H1 (cell line): ENCODE measurements at regions not wholly inside any gene's neighbourhood (a gene's known extent, or its start where the extent isn't known, plus 50 kb on each side); places are given as distances from the start of the nearest gene placed in this dataset.

Experiments used
- BRCA1 ChIP-seq: IDR thresholded peaks from 2 replicates; pipeline ENCODE4 v1.6.1; 2012; ENCODE audit warnings: low read depth, low read length, improper control_type of control experiment
- CBX8 ChIP-seq: fragments of 300-800, 300-1000 bp; sonication (generic); IDR thresholded peaks from 2 replicates; pipeline ENCODE4 v1.7.1; 2016; ENCODE audit warnings: low read depth, low read length, borderline replicate concordance
- EZH2 ChIP-seq: fragments of 200-600 bp; sonication (generic); IDR thresholded peaks from 2 replicates; pipeline ENCODE4 v1.7.1; 2012; ENCODE audit warnings: low read depth, mild to moderate bottlenecking, moderate library complexity, low read length, inconsistent platforms; ENCODE audit not compliant: severe bottlenecking
- POLR2A ChIP-seq, 2 experiments: IDR thresholded peaks; 1 replicate in 1 of 2; 2 replicates in 1 of 2; pipeline ENCODE4 v1.6.1; 2011; ENCODE audit warnings: low read depth in 2 of 2, low read length in 2 of 2, mild to moderate bottlenecking in 2 of 2; ENCODE audit errors: control extremely low read depth in 1 of 2
- SP4 ChIP-seq: IDR thresholded peaks from 2 replicates; pipeline ENCODE4 v1.6.1; 2012; ENCODE audit warnings: low read length, inconsistent platforms
- TF ChIP-seq, protein P1 (sequence below): fragments of 300-600 bp; sonication (generic); IDR thresholded peaks from 2 replicates; pipeline ENCODE4 v1.7.1; 2012; ENCODE audit warnings: low read length, moderate library complexity, mild to moderate bottlenecking, inconsistent platforms; ENCODE audit not compliant: insufficient replicate concordance
- TF ChIP-seq, protein P2 (sequence below): IDR thresholded peaks from 2 replicates; pipeline ENCODE4 v1.6.1; 2012; ENCODE audit warnings: inconsistent platforms
- TF ChIP-seq, protein P3 (sequence below): IDR thresholded peaks from 2 replicates; pipeline ENCODE4 v1.6.1; 2011; ENCODE audit warnings: low read length, improper control_type of control experiment

GRCh38 chr3:148026009-148026588 lies 616.9 kb downstream of the ZIC1 start (continued):
- TF ChIP-seq, protein P1, sequence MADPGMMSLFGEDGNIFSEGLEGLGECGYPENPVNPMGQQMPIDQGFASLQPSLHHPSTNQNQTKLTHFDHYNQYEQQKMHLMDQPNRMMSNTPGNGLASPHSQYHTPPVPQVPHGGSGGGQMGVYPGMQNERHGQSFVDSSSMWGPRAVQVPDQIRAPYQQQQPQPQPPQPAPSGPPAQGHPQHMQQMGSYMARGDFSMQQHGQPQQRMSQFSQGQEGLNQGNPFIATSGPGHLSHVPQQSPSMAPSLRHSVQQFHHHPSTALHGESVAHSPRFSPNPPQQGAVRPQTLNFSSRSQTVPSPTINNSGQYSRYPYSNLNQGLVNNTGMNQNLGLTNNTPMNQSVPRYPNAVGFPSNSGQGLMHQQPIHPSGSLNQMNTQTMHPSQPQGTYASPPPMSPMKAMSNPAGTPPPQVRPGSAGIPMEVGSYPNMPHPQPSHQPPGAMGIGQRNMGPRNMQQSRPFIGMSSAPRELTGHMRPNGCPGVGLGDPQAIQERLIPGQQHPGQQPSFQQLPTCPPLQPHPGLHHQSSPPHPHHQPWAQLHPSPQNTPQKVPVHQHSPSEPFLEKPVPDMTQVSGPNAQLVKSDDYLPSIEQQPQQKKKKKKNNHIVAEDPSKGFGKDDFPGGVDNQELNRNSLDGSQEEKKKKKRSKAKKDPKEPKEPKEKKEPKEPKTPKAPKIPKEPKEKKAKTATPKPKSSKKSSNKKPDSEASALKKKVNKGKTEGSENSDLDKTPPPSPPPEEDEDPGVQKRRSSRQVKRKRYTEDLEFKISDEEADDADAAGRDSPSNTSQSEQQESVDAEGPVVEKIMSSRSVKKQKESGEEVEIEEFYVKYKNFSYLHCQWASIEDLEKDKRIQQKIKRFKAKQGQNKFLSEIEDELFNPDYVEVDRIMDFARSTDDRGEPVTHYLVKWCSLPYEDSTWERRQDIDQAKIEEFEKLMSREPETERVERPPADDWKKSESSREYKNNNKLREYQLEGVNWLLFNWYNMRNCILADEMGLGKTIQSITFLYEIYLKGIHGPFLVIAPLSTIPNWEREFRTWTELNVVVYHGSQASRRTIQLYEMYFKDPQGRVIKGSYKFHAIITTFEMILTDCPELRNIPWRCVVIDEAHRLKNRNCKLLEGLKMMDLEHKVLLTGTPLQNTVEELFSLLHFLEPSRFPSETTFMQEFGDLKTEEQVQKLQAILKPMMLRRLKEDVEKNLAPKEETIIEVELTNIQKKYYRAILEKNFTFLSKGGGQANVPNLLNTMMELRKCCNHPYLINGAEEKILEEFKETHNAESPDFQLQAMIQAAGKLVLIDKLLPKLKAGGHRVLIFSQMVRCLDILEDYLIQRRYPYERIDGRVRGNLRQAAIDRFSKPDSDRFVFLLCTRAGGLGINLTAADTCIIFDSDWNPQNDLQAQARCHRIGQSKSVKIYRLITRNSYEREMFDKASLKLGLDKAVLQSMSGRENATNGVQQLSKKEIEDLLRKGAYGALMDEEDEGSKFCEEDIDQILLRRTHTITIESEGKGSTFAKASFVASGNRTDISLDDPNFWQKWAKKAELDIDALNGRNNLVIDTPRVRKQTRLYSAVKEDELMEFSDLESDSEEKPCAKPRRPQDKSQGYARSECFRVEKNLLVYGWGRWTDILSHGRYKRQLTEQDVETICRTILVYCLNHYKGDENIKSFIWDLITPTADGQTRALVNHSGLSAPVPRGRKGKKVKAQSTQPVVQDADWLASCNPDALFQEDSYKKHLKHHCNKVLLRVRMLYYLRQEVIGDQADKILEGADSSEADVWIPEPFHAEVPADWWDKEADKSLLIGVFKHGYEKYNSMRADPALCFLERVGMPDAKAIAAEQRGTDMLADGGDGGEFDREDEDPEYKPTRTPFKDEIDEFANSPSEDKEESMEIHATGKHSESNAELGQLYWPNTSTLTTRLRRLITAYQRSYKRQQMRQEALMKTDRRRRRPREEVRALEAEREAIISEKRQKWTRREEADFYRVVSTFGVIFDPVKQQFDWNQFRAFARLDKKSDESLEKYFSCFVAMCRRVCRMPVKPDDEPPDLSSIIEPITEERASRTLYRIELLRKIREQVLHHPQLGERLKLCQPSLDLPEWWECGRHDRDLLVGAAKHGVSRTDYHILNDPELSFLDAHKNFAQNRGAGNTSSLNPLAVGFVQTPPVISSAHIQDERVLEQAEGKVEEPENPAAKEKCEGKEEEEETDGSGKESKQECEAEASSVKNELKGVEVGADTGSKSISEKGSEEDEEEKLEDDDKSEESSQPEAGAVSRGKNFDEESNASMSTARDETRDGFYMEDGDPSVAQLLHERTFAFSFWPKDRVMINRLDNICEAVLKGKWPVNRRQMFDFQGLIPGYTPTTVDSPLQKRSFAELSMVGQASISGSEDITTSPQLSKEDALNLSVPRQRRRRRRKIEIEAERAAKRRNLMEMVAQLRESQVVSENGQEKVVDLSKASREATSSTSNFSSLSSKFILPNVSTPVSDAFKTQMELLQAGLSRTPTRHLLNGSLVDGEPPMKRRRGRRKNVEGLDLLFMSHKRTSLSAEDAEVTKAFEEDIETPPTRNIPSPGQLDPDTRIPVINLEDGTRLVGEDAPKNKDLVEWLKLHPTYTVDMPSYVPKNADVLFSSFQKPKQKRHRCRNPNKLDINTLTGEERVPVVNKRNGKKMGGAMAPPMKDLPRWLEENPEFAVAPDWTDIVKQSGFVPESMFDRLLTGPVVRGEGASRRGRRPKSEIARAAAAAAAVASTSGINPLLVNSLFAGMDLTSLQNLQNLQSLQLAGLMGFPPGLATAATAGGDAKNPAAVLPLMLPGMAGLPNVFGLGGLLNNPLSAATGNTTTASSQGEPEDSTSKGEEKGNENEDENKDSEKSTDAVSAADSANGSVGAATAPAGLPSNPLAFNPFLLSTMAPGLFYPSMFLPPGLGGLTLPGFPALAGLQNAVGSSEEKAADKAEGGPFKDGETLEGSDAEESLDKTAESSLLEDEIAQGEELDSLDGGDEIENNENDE: no peak
- no peak for TF ChIP-seq BRCA1
- TF ChIP-seq EZH2: no peak
- no peak for TF ChIP-seq CBX8
- TF ChIP-seq, protein P2, sequence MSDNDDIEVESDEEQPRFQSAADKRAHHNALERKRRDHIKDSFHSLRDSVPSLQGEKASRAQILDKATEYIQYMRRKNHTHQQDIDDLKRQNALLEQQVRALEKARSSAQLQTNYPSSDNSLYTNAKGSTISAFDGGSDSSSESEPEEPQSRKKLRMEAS: no peak
- no peak for TF ChIP-seq SP4
- no peak for TF ChIP-seq POLR2A (IDR thresholded peaks at IDR 0.05; ENCODE audit: control extremely low read depth in 1 of 2, low read depth in 2 of 2, low read length in 2 of 2)
- TF ChIP-seq, protein P3, sequence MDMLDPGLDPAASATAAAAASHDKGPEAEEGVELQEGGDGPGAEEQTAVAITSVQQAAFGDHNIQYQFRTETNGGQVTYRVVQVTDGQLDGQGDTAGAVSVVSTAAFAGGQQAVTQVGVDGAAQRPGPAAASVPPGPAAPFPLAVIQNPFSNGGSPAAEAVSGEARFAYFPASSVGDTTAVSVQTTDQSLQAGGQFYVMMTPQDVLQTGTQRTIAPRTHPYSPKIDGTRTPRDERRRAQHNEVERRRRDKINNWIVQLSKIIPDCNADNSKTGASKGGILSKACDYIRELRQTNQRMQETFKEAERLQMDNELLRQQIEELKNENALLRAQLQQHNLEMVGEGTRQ: no peak
- TF ChIP-seq, all 59 proteins: peak for 0
